NCI-H2196 (cell line): ENCODE measurements at regions not wholly inside any gene's neighbourhood (a gene's known extent, or its start where the extent isn't known, plus 50 kb on each side); places are given as distances from the start of the nearest gene placed in this dataset.

ENCODE experiments used
- DNase-seq: peaks from one replicate; lab custom pipeline; 2025; ENCODE audit not compliant: unreplicated experiment; lab: John Stamatoyannopoulos, UW

GRCh38 chr4:65983061-65983460 lies 312.8 kb upstream of the EPHA5 start:
- DNase-seq, result no peak

GRCh38 chr4:65976287-65976686 lies 306.0 kb upstream of the EPHA5 start:
- no peak for DNase-seq

- DNase-seq, result no peak
Observed at GRCh38 chr4:65973186-65973585, 302.9 kb upstream of the EPHA5 start.

GRCh38 chr4:65971686-65972085 lies 301.4 kb upstream of the EPHA5 start:
- no peak for DNase-seq

GRCh38 chr4:65968831-65969558 lies 298.7 kb upstream of the EPHA5 start:
- no peak for DNase-seq

- no peak for DNase-seq
Observed at GRCh38 chr4:65960751-65961150, 290.5 kb upstream of the EPHA5 start.

GRCh38 chr4:65954416-65954815 lies 284.1 kb upstream of the EPHA5 start:
- no peak for DNase-seq

- no peak for DNase-seq
Observed at GRCh38 chr4:65951177-65951576, 280.9 kb upstream of the EPHA5 start.

- DNase-seq, result no peak
Observed at GRCh38 chr4:65943076-65943475, 272.8 kb upstream of the EPHA5 start.

- DNase-seq, result no peak
Observed at GRCh38 chr4:65924843-65925242, 254.6 kb upstream of the EPHA5 start.

- no peak for DNase-seq
Observed at GRCh38 chr4:65923616-65924015, 253.3 kb upstream of the EPHA5 start.

- DNase-seq, result no peak
Observed at GRCh38 chr4:65921180-65921579, 250.9 kb upstream of the EPHA5 start.

GRCh38 chr4:65918872-65919271 lies 248.6 kb upstream of the EPHA5 start:
- DNase-seq, result no peak

- DNase-seq, result no peak
Observed at GRCh38 chr4:65918212-65918611, 247.9 kb upstream of the EPHA5 start.

GRCh38 chr4:65917486-65917885 lies 247.2 kb upstream of the EPHA5 start:
- no peak for DNase-seq

- DNase-seq, result no peak
Observed at GRCh38 chr4:65911720-65912119, 241.4 kb upstream of the EPHA5 start.

- DNase-seq, result no peak
Observed at GRCh38 chr4:65893957-65894755, 223.9 kb upstream of the EPHA5 start.

- no peak for DNase-seq
Observed at GRCh38 chr4:65893271-65893670, 223.0 kb upstream of the EPHA5 start.

- no peak for DNase-seq
Observed at GRCh38 chr4:65880594-65880993, 210.3 kb upstream of the EPHA5 start.

- no peak for DNase-seq
Observed at GRCh38 chr4:65868096-65868824, 198.0 kb upstream of the EPHA5 start.

- no peak for DNase-seq
Observed at GRCh38 chr4:65865489-65865888, 195.2 kb upstream of the EPHA5 start.

- no peak for DNase-seq
Observed at GRCh38 chr4:65861993-65862392, 191.7 kb upstream of the EPHA5 start.
